ENCODE measurements at regions not wholly inside any gene's neighbourhood (a gene's known extent, or its start where the extent isn't known, plus 50 kb on each side); places are given as distances from the start of the nearest gene placed in this dataset.

- TF ChIP-seq REST (IDR thresholded peaks at IDR 0.05; ENCODE audit: borderline replicate concordance), result no peak
- no peak for TF ChIP-seq EP300 (conservative IDR thresholded peaks at IDR 0.05; ENCODE audit: poor library complexity, severe bottlenecking)
- TF ChIP-seq CTCF (IDR thresholded peaks at IDR 0.05; ENCODE audit: poor library complexity, severe bottlenecking), result no peak
- TF ChIP-seq EZH2 (IDR thresholded peaks at IDR 0.05; ENCODE audit: borderline replicate concordance, insufficient read depth, low read length, poor library complexity, severe bottlenecking), result no peak
- no peak for TF ChIP-seq POLR2AphosphoS5 (IDR thresholded peaks at IDR 0.05)
- no peak for TF ChIP-seq TAF1 (IDR thresholded peaks at IDR 0.05; ENCODE audit: low read depth)
- no peak for TF ChIP-seq SMC3 (conservative IDR thresholded peaks at IDR 0.05; ENCODE audit: poor library complexity)
These were observed 143.9 kb upstream of the LYZL2 start for GRCh38 chr10:30773501-30773900.
